ENCODE measurements at regions not wholly inside any gene's neighbourhood (a gene's known extent, or its start where the extent isn't known, plus 50 kb on each side); places are given as distances from the start of the nearest gene placed in this dataset.

- TF ChIP-seq EZH2 (IDR thresholded peaks at IDR 0.05; ENCODE audit: low read length) (no peak), CTCF (optimal IDR thresholded peaks at IDR 0.05 in 1 of 3, IDR thresholded peaks at IDR 0.05 in 1 of 3, conservative IDR thresholded peaks at IDR 0.05 in 1 of 3; ENCODE audit: extremely low read depth in 1 of 3, insufficient read depth in 2 of 3, low read length in 3 of 3) (no peak)
- Histone ChIP-seq H3K4me2 (ENCODE audit: control insufficient read depth, extremely low read depth, insufficient read depth, low read depth, low read length) (no peak overlapping the region), H3K27ac (ENCODE audit: control insufficient read depth, insufficient read depth, low read length) (no peak overlapping the region), H3K9ac (ENCODE audit: control insufficient read depth, extremely low read depth, insufficient read depth, low read length) (no peak overlapping the region), H3K4me1 (ENCODE audit: control insufficient read depth, extremely low read depth, insufficient read depth, low read length) (no peaks in the 10 kb centered on the region), H3K27me3 (ENCODE audit: control insufficient read depth, extremely low read depth, insufficient read depth, low read length) (no peaks in the 10 kb centered on the region), H3K9me1 (ENCODE audit: control insufficient read depth, extremely low read depth, insufficient read depth, low read length) (no peaks in the 10 kb centered on the region), H3K4me3 (ENCODE audit: control insufficient read depth in 2 of 3, extremely low read depth in 1 of 3, insufficient read depth in 2 of 3, low read depth in 1 of 3, low read length in 3 of 3) (no peak overlapping the region), H3K9me3 (ENCODE audit: control insufficient read depth, low read depth, low read length) (no peaks in the 10 kb centered on the region), H3K79me2 (ENCODE audit: control insufficient read depth, insufficient read depth, low read length) (no peaks in the 10 kb centered on the region), H4K20me1 (ENCODE audit: control insufficient read depth, extremely low read depth, insufficient read depth, low read length) (no peaks in the 10 kb centered on the region), H2AFZ (ENCODE audit: control insufficient read depth, low read length) (no peak overlapping the region), H3K36me3 (ENCODE audit: control insufficient read depth in 2 of 2, extremely low read depth in 1 of 2, insufficient read depth in 2 of 2, low read length in 2 of 2) (no peaks in the 10 kb centered on the region)
- FAIRE-seq, result no peak
- dilution Hi-C loops (cut with MboI; ENCODE audit: extremely low pct_ligation_motif_present, low sequenced_read_pairs), result no loop called here
- no peak for DNase-seq (ENCODE audit: low read depth, low spot score)
These were observed 106.4 kb downstream of the CASP12 start for GRCh38 chr11:104791896-104792295.

- Histone ChIP-seq H3K36me3 (ENCODE audit: control insufficient read depth in 2 of 2, extremely low read depth in 1 of 2, insufficient read depth in 2 of 2, low read length in 2 of 2) (no peaks in the 10 kb centered on the region), H3K27me3 (ENCODE audit: control insufficient read depth, extremely low read depth, insufficient read depth, low read length) (no peaks in the 10 kb centered on the region), H3K27ac (ENCODE audit: control insufficient read depth, insufficient read depth, low read length) (no peak overlapping the region), H3K79me2 (ENCODE audit: control insufficient read depth, insufficient read depth, low read length) (no peaks in the 10 kb centered on the region), H3K4me2 (ENCODE audit: control insufficient read depth, extremely low read depth, insufficient read depth, low read depth, low read length) (no peak overlapping the region), H3K4me3 (ENCODE audit: control insufficient read depth in 2 of 3, extremely low read depth in 1 of 3, insufficient read depth in 2 of 3, low read depth in 1 of 3, low read length in 3 of 3) (no peak overlapping the region), H3K9me3 (ENCODE audit: control insufficient read depth, low read depth, low read length) (no peaks in the 10 kb centered on the region), H2AFZ (ENCODE audit: control insufficient read depth, low read length) (no peak overlapping the region), H4K20me1 (ENCODE audit: control insufficient read depth, extremely low read depth, insufficient read depth, low read length) (no peaks in the 10 kb centered on the region), H3K4me1 (ENCODE audit: control insufficient read depth, extremely low read depth, insufficient read depth, low read length) (peaks cover 17% of the 10 kb centered on the region), H3K9ac (ENCODE audit: control insufficient read depth, extremely low read depth, insufficient read depth, low read length) (no peak overlapping the region), H3K9me1 (ENCODE audit: control insufficient read depth, extremely low read depth, insufficient read depth, low read length) (no peaks in the 10 kb centered on the region)
- dilution Hi-C loops (cut with MboI; ENCODE audit: extremely low pct_ligation_motif_present, low sequenced_read_pairs), result no loop called here
- peak; percentile 2 for DNase-seq (ENCODE audit: low read depth, low spot score)
- FAIRE-seq, result no peak
- no peak for TF ChIP-seq EZH2 (IDR thresholded peaks at IDR 0.05; ENCODE audit: low read length)
- TF ChIP-seq CTCF (optimal IDR thresholded peaks at IDR 0.05 in 1 of 3, IDR thresholded peaks at IDR 0.05 in 1 of 3, conservative IDR thresholded peaks at IDR 0.05 in 1 of 3; ENCODE audit: extremely low read depth in 1 of 3, insufficient read depth in 2 of 3, low read length in 3 of 3), result no peak
These were observed 113.4 kb downstream of the CASP12 start for GRCh38 chr11:104784684-104785460.
